Gastroesophageal sphincter (tissue), 4 donors: ENCODE measurements at regions not wholly inside any gene's neighbourhood (a gene's known extent, or its start where the extent isn't known, plus 50 kb on each side); places are given as distances from the start of the nearest gene placed in this dataset.
A peak's percentile ranks its signal among the peaks of the same experiment; 100 is the strongest.
"Not testable (repeated sequence)": the region's sequence is repeated elsewhere in the genome, so short reads cannot be mapped to it uniquely, and the experiment has no call there.

Experiments used
- ATAC-seq: fragments of 150-250 bp; one replicate; pipeline ENCODE4 v1.9.1; 2016; ENCODE audit warnings: mild to moderate bottlenecking, moderate library complexity
- H3K27ac ChIP-seq, 4 donors: fragments of 200-600 bp; sonication (generic) in 3 of 4; 1 replicate in 3 of 4; 2 replicates in 1 of 4; pipeline ENCODE4 v1.5.1; 2016 to 2019
- H3K27me3 ChIP-seq: fragments of 200-600 bp; sonication (generic); one replicate; pipeline ENCODE4 v1.5.1; 2019
- H3K36me3 ChIP-seq, 2 donors: fragments of 200-600 bp; sonication (generic); one replicate each; pipeline ENCODE4 v1.5.1; 2019; ENCODE audit warnings: control low read depth in 1 of 2
- H3K4me1 ChIP-seq, 3 donors: fragments of 200-600 bp; sonication (generic); 1 replicate in 2 of 3; 2 replicates in 1 of 3; pipeline ENCODE4 v1.5.1; 2016 to 2019; ENCODE audit warnings: control low read depth in 2 of 3
- H3K4me3 ChIP-seq, 2 donors: fragments of 200-600 bp; sonication (generic); one replicate each; pipeline ENCODE4 v1.5.1; 2019; ENCODE audit warnings: mild to moderate bottlenecking in 1 of 2, moderate library complexity in 1 of 2
- H3K9me3 ChIP-seq, 3 donors: fragments of 200-600 bp; sonication (generic); one replicate each; pipeline ENCODE4 v1.5.1; 2017 to 2019; ENCODE audit warnings: control low read depth in 2 of 3
- CTCF ChIP-seq, 4 experiments: fragments of 200-600 bp in 2 of 4; fragments of 450-650 bp in 2 of 4; sonication (generic) in 1 of 4; IDR thresholded peaks; one replicate each; pipeline ENCODE4 v1.5.1; 2017 to 2019; ENCODE audit warnings: antibody characterized with exemption in 4 of 4, mild to moderate bottlenecking in 2 of 4, moderate library complexity in 2 of 4
- EP300 ChIP-seq: sonication (generic); formaldehyde crosslinking; IDR thresholded peaks from one replicate; pipeline ENCODE4 v1.6.1; 2017; ENCODE audit warnings: antibody characterized with exemption, mild to moderate bottlenecking
- POLR2A ChIP-seq, 2 donors: fragments of 450-650 bp; IDR thresholded peaks; one replicate each; pipeline ENCODE4 v1.6.1; 2017; ENCODE audit warnings: antibody characterized with exemption in 2 of 2, mild to moderate bottlenecking in 2 of 2, moderate library complexity in 1 of 2
- POLR2AphosphoS5 ChIP-seq: sonication (generic); formaldehyde crosslinking; IDR thresholded peaks from one replicate; pipeline ENCODE4 v1.6.1; 2017; ENCODE audit warnings: antibody characterized with exemption
- WGBS, 2 donors: methylation state at CpG; one replicate each; pipeline ENCODE4 v1.1.5; 2018; ENCODE audit warnings: low coverage in 1 of 2; 5-methylcytosine and 5-hydroxymethylcytosine counted together
- small RNA-seq, 4 donors: library from RNA; depleted of rRNA; stranded (forward); fragments of <200 nt; gene quantifications; one replicate each; pipeline ENCODE3, GENCODE V24; 2016

- Histone ChIP-seq H3K27ac (peak overlapping the region in 2 of 4 donors; percentile 13 to 34), H3K9me3 (no peaks in the 10 kb centered on the region)
- WGBS, 2 donors: 51 to 64% methylated on average over 3 of the region's 3 CpGs
Observed at GRCh38 chr3:151537726-151538125, 76.9 kb upstream of the IGSF10 start.

DNA sequence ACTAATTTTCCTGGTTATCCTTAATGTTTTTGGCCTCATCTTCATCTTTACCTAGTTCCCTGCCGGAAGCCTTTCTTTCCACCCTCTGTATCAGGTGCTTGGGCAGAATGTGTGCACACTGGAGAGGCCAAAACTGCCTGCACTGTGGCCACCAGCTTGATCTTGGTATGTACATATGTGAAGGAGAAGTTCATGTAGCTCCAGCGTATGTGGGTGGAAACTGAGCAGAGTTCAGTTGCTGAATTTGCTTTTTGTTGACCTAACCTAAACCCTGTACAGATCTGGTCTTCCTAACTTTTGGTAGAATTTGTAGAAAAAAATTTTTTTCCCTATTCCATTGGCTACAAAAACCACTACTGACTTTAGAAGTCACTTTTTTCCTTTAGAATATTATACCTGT, 65.9 kb upstream of the IGSF10 start:
- TF ChIP-seq CTCF (IDR thresholded peaks at IDR 0.05) (no peak), POLR2AphosphoS5 (no peak), EP300 (no peak), POLR2A (IDR thresholded peaks at IDR 0.05) (no peak)
- H3K36me3 ChIP-seq: no peaks in the 10 kb centered on the region
- H3K4me3 ChIP-seq: no peak overlapping the region
- H3K9me3 ChIP-seq: no peaks in the 10 kb centered on the region
- no peaks in the 10 kb centered on the region for H3K4me1 ChIP-seq
- ATAC-seq: no peak
- no peak overlapping the region for H3K27ac ChIP-seq
- 79 to 85% methylated on average over 2 of the region's 2 CpGs for WGBS, 2 donors
- H3K27me3 ChIP-seq: no peaks in the 10 kb centered on the region

More at GRCh38 chr3:151537726-151538125, 76.9 kb upstream of the IGSF10 start:
- Histone ChIP-seq H3K4me3 (no peak overlapping the region), H3K4me1 (peaks cover 0 to 10% (median 0%) of the 10 kb centered on the region in 3 donors), H3K36me3 (no peaks in the 10 kb centered on the region), H3K27me3 (no peaks in the 10 kb centered on the region)
- TF ChIP-seq EP300 (no peak), POLR2A (IDR thresholded peaks at IDR 0.05) (no peak), CTCF (IDR thresholded peaks at IDR 0.05) (no peak)
- ATAC-seq: no peak

GRCh38 chr3:151520105-151520504, 59.2 kb upstream of the IGSF10 start:
- Histone ChIP-seq H3K36me3 (no peaks in the 10 kb centered on the region), H3K27ac (no peak overlapping the region), H3K4me3 (no peak overlapping the region), H3K4me1 (no peaks in the 10 kb centered on the region), H3K27me3 (no peaks in the 10 kb centered on the region), H3K9me3 (no peaks in the 10 kb centered on the region)
- TF ChIP-seq CTCF (IDR thresholded peaks at IDR 0.05) (no peak), POLR2A (IDR thresholded peaks at IDR 0.05) (no peak), POLR2AphosphoS5 (no peak), EP300 (no peak)
- WGBS, 2 donors: 67 to 73% methylated on average over 1 of the region's 1 CpG
- no peak for ATAC-seq

GRCh38 chr3:151511433-151511832, 50.6 kb upstream of the IGSF10 start:
- H3K36me3 ChIP-seq, H3K4me3 ChIP-seq, H3K27ac ChIP-seq, H3K4me1 ChIP-seq, H3K27me3 ChIP-seq, H3K9me3 ChIP-seq, ATAC-seq: not testable (repeated sequence)
- WGBS, 2 donors: 60 to 67% methylated on average over 1 of the region's 2 CpGs

Small RNA genes lying in the stretch of these regions (small RNA-seq; reads per million reads assigned to genes)
- 0 reads per million in 4 donors for gene MIR5186
